NK-92 treated with Interleukin-12 subunit alpha and Interleukin-12 subunit beta, amount 100 ng/mL, for 24 hours (cell line): ENCODE measurements at regions not wholly inside any gene's neighbourhood (a gene's known extent, or its start where the extent isn't known, plus 50 kb on each side); places are given as distances from the start of the nearest gene placed in this dataset.
"Not testable (repeated sequence)": the region's sequence is repeated elsewhere in the genome, so short reads cannot be mapped to it uniquely, and the experiment has no call there.

Experiments
- DNase-seq: peaks from one replicate; lab custom pipeline; 2025; lab: John Stamatoyannopoulos, UW

- DNase-seq = no peak
Observed at GRCh38 chr4:28092610-28093009, 1232.0 kb downstream of the STIM2 start.

- no peak for DNase-seq
Observed at GRCh38 chr4:28093071-28093470, 1232.4 kb downstream of the STIM2 start.

GRCh38 chr4:28101583-28101982, 1240.9 kb downstream of the STIM2 start:
- no peak for DNase-seq

- no peak for DNase-seq
Observed at GRCh38 chr4:28105271-28105859, 1244.7 kb downstream of the STIM2 start.

- no peak for DNase-seq
Observed at GRCh38 chr4:28106155-28106554, 1245.5 kb downstream of the STIM2 start.

GRCh38 chr4:28109801-28110200, 1249.2 kb downstream of the STIM2 start:
- DNase-seq = no peak

- not testable (repeated sequence) for DNase-seq
Observed at GRCh38 chr4:28112691-28113335, 1252.2 kb downstream of the STIM2 start.

- DNase-seq = not testable (repeated sequence)
Observed at GRCh38 chr4:28113586-28113985, 1252.9 kb downstream of the STIM2 start.

- DNase-seq = not testable (repeated sequence)
Observed at GRCh38 chr4:28116526-28117083, 1256.0 kb downstream of the STIM2 start.

GRCh38 chr4:28117084-28117682, 1256.5 kb downstream of the STIM2 start:
- no peak for DNase-seq

GRCh38 chr4:28146191-28146590, 1285.5 kb downstream of the STIM2 start:
- no peak for DNase-seq

GRCh38 chr4:28148221-28148620, 1287.6 kb downstream of the STIM2 start:
- no peak for DNase-seq

GRCh38 chr4:28149762-28150161, 1289.1 kb downstream of the STIM2 start:
- DNase-seq = no peak

GRCh38 chr4:28151314-28151713, 1290.7 kb downstream of the STIM2 start:
- no peak for DNase-seq

- no peak for DNase-seq
Observed at GRCh38 chr4:28167411-28167810, 1306.8 kb downstream of the STIM2 start.

- DNase-seq = no peak
Observed at GRCh38 chr4:28176942-28177341, 1316.3 kb downstream of the STIM2 start.

- DNase-seq = no peak
Observed at GRCh38 chr4:28177641-28178040, 1317.0 kb downstream of the STIM2 start.

- DNase-seq = no peak
Observed at GRCh38 chr4:28179126-28179525, 1318.5 kb downstream of the STIM2 start.

GRCh38 chr4:28209371-28209924, 1348.8 kb downstream of the STIM2 start:
- DNase-seq = no peak

- DNase-seq = no peak
Observed at GRCh38 chr4:28211676-28212470, 1351.2 kb downstream of the STIM2 start.

GRCh38 chr4:28221536-28221935, 1360.9 kb downstream of the STIM2 start:
- DNase-seq = no peak

GRCh38 chr4:28225050-28225449, 1364.4 kb downstream of the STIM2 start:
- no peak for DNase-seq
